ENCODE measurements at regions not wholly inside any gene's neighbourhood (a gene's known extent, or its start where the extent isn't known, plus 50 kb on each side); places are given as distances from the start of the nearest gene placed in this dataset.

DNA sequence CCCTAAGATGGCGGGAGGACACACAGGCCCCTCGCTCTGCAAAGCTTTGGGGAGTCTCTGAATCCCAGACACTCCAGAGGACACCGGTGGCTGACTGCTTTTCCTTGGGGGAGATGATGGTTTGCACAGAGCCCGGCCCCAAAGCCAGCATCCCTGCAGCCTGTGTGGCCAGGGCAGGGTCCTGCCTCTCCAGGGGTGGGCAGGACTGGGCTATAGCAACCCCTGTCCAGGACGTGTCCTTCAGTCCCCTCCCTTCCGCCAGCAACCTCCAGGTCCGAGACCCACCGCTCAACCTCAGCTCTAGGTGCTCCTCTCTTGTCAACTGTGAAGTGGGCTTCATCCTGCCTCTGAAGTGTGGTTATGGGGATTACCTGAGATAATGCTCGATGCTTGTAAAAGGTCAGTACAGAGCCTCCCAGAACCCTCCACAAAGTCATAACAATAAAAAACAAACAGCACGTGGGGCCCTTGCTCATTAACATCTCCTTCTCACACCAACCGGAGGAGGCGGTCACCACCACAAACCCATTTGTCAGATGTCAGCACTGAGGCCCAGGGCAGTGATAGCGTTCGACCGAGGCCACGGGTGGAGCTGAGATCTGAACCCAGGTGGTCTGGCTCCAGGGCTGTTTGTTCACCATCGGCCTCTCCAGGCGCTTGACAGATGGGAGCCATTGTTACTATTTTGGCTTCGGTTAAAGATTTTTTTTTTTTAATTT, 304.8 kb downstream of the IRF8 start:
- Histone ChIP-seq H3K27ac (ENCODE audit: low read depth, low read length) (no peak overlapping the region), H3K9me3 (ENCODE audit: insufficient read depth, low read depth, low read length) (no peaks in the 10 kb centered on the region), H3K79me2 (ENCODE audit: insufficient read depth, low read length) (no peaks in the 10 kb centered on the region), H3K4me1 (ENCODE audit: insufficient read depth, low read length) (no peaks in the 10 kb centered on the region), H3K9ac (ENCODE audit: low read length) (no peak overlapping the region), H3K27me3 (ENCODE audit: insufficient read depth, low read length) (peaks cover 29% of the 10 kb centered on the region), H3K4me2 (ENCODE audit: low read length) (no peak overlapping the region), H3K4me3 (ENCODE audit: insufficient read depth, low read depth, low read length) (no peak overlapping the region), H4K20me1 (ENCODE audit: insufficient read depth, low read length) (no peaks in the 10 kb centered on the region), H2AFZ (ENCODE audit: low read depth, low read length) (no peak overlapping the region), H3K36me3 (ENCODE audit: insufficient read depth, low read length) (no peaks in the 10 kb centered on the region)
- H3K27ac Mint-ChIP-seq (ENCODE audit: unreplicated experiment) = no peak overlapping the region
- no peak for DNase-seq (ENCODE audit: low read depth)
- peaks cover 6% of the 10 kb centered on the region for H3K4me1 Mint-ChIP-seq (ENCODE audit: low read depth, unreplicated experiment)
- TF ChIP-seq, protein P1, sequence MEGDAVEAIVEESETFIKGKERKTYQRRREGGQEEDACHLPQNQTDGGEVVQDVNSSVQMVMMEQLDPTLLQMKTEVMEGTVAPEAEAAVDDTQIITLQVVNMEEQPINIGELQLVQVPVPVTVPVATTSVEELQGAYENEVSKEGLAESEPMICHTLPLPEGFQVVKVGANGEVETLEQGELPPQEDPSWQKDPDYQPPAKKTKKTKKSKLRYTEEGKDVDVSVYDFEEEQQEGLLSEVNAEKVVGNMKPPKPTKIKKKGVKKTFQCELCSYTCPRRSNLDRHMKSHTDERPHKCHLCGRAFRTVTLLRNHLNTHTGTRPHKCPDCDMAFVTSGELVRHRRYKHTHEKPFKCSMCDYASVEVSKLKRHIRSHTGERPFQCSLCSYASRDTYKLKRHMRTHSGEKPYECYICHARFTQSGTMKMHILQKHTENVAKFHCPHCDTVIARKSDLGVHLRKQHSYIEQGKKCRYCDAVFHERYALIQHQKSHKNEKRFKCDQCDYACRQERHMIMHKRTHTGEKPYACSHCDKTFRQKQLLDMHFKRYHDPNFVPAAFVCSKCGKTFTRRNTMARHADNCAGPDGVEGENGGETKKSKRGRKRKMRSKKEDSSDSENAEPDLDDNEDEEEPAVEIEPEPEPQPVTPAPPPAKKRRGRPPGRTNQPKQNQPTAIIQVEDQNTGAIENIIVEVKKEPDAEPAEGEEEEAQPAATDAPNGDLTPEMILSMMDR (IDR thresholded peaks at IDR 0.05; ENCODE audit: insufficient read depth, low read depth, low read length) = no peak
- TF ChIP-seq EZH2 (IDR thresholded peaks at IDR 0.05; ENCODE audit: insufficient read depth, low read length) = no peak
- no peak for FAIRE-seq
- H3K4me3 Mint-ChIP-seq (ENCODE audit: unreplicated experiment) = no peak overlapping the region
- no peaks in the 10 kb centered on the region for H3K36me3 Mint-ChIP-seq (ENCODE audit: low read depth, unreplicated experiment)
- H3K9me3 Mint-ChIP-seq (ENCODE audit: unreplicated experiment) = no peaks in the 10 kb centered on the region
- peaks cover 32% of the 10 kb centered on the region for H3K27me3 Mint-ChIP-seq (ENCODE audit: low read depth, unreplicated experiment)

DNA sequence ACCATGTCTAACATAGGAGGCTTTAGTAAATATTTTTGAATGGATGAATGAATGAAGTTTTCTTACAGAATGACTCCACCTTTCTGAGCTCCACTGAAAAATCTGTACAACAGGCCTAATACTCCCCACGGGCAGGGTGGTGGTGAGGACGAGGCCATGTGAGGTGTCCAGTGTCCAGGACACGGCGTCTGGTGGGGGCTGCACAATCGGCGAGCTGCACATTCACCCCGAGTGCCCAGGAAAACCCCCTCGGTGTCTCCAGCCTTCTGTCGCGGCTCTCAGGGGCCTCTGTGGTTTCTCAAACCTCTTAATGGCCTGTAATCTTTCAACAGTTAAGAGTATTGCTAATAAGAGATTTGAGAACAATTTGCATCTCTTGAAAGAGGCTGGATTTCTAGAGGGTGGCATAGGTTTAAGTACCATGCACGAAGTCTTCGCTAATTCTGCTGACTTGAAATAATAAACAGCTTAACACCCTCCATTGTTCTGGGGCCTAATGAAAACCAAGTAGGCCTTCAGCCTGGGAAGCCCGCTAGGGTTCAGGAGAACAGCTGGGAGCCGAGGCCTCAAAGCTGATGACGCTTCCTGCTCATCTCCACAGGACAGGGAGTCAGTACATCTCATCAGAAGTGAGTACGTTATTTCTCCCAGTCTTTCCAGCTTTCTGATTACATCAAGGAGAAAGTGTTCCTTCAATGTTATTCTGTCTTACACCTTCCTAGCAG, 304.6 kb upstream of the FOXF1 start:
- Mint-ChIP-seq H3K36me3 (ENCODE audit: low read depth, unreplicated experiment) (no peaks in the 10 kb centered on the region), H3K4me3 (ENCODE audit: unreplicated experiment) (no peak overlapping the region), H3K4me1 (ENCODE audit: low read depth, unreplicated experiment) (peaks cover 1% of the 10 kb centered on the region), H3K9me3 (ENCODE audit: unreplicated experiment) (peaks cover 6% of the 10 kb centered on the region), H3K27ac (ENCODE audit: unreplicated experiment) (no peak overlapping the region), H3K27me3 (ENCODE audit: low read depth, unreplicated experiment) (peaks cover 32% of the 10 kb centered on the region)
- TF ChIP-seq, protein P1 (IDR thresholded peaks at IDR 0.05; ENCODE audit: insufficient read depth, low read depth, low read length) = no peak
- TF ChIP-seq EZH2 (IDR thresholded peaks at IDR 0.05; ENCODE audit: insufficient read depth, low read length) = no peak
- Histone ChIP-seq H3K27ac (ENCODE audit: low read depth, low read length) (no peak overlapping the region), H2AFZ (ENCODE audit: low read depth, low read length) (no peak overlapping the region), H3K27me3 (ENCODE audit: insufficient read depth, low read length) (peaks cover 15% of the 10 kb centered on the region), H4K20me1 (ENCODE audit: insufficient read depth, low read length) (no peaks in the 10 kb centered on the region), H3K36me3 (ENCODE audit: insufficient read depth, low read length) (no peaks in the 10 kb centered on the region), H3K4me3 (ENCODE audit: insufficient read depth, low read depth, low read length) (no peak overlapping the region), H3K9me3 (ENCODE audit: insufficient read depth, low read depth, low read length) (no peaks in the 10 kb centered on the region), H3K4me1 (ENCODE audit: insufficient read depth, low read length) (no peaks in the 10 kb centered on the region), H3K4me2 (ENCODE audit: low read length) (no peak overlapping the region), H3K9ac (ENCODE audit: low read length) (no peak overlapping the region), H3K79me2 (ENCODE audit: insufficient read depth, low read length) (no peaks in the 10 kb centered on the region)
- FAIRE-seq (no peak), DNase-seq (ENCODE audit: low read depth) (no peak)

- H3K27me3 ChIP-seq (ENCODE audit: insufficient read depth, low read length) = peaks cover 5% of the 10 kb centered on the region
- no peaks in the 10 kb centered on the region for H3K4me1 Mint-ChIP-seq (ENCODE audit: low read depth, unreplicated experiment)
- H3K4me2 ChIP-seq (ENCODE audit: low read length) = no peak overlapping the region
- no peaks in the 10 kb centered on the region for H3K36me3 Mint-ChIP-seq (ENCODE audit: low read depth, unreplicated experiment)
- H3K9me3 ChIP-seq (ENCODE audit: insufficient read depth, low read depth, low read length) = no peaks in the 10 kb centered on the region
- DNase-seq (ENCODE audit: low read depth) (no peak), FAIRE-seq (no peak)
- peaks cover 6% of the 10 kb centered on the region for H3K9me3 Mint-ChIP-seq (ENCODE audit: unreplicated experiment)
- no peak overlapping the region for H3K4me3 ChIP-seq (ENCODE audit: insufficient read depth, low read depth, low read length)
- H3K27ac Mint-ChIP-seq (ENCODE audit: unreplicated experiment) = no peak overlapping the region
- H3K9ac ChIP-seq (ENCODE audit: low read length) = no peak overlapping the region
- TF ChIP-seq EZH2 (IDR thresholded peaks at IDR 0.05; ENCODE audit: insufficient read depth, low read length) = no peak
- TF ChIP-seq, protein P1 (IDR thresholded peaks at IDR 0.05; ENCODE audit: insufficient read depth, low read depth, low read length) = no peak
- H3K27ac ChIP-seq (ENCODE audit: low read depth, low read length) = no peak overlapping the region
- H3K79me2 ChIP-seq (ENCODE audit: insufficient read depth, low read length) = no peaks in the 10 kb centered on the region
- H3K4me3 Mint-ChIP-seq (ENCODE audit: unreplicated experiment) = no peak overlapping the region
- H4K20me1 ChIP-seq (ENCODE audit: insufficient read depth, low read length) = no peaks in the 10 kb centered on the region
- H3K27me3 Mint-ChIP-seq (ENCODE audit: low read depth, unreplicated experiment) = peaks cover 21% of the 10 kb centered on the region
- H2AFZ ChIP-seq (ENCODE audit: low read depth, low read length) = no peak overlapping the region
- H3K36me3 ChIP-seq (ENCODE audit: insufficient read depth, low read length) = no peaks in the 10 kb centered on the region
- no peaks in the 10 kb centered on the region for H3K4me1 ChIP-seq (ENCODE audit: insufficient read depth, low read length)
Measured at GRCh38 chr16:86207350-86207749, 303.0 kb upstream of the FOXF1 start.

Measured in astrocyte (in vitro differentiated cells and primary cell).